A673 (cell line): ENCODE measurements at regions not wholly inside any gene's neighbourhood (a gene's known extent, or its start where the extent isn't known, plus 50 kb on each side); places are given as distances from the start of the nearest gene placed in this dataset.

ENCODE experiments used
- BruUV-seq: library from RNA; stranded (reverse); fragments of 400-500 nt; replicated peaks from 2 replicates; lab custom pipeline; 2021; lab: Mats Ljungman, UMichigan
- CTCF ChIA-PET: fragments of 300-600 bp; sonication (Branson Sonifier 250); formaldehyde crosslinking; loops from one replicate; lab custom pipeline; 2022; ENCODE audit warnings: antibody characterized with exemption; lab: Charles Lee
- POLR2A ChIA-PET: fragments of 300-600 bp; sonication (Branson Sonifier 250); formaldehyde crosslinking; loops from one replicate; lab custom pipeline; 2022; ENCODE audit warnings: antibody characterized with exemption; ENCODE audit not compliant: low non-redundant PET; lab: Charles Lee
- DNase-seq: peaks from one replicate; pipeline ENCODE4 v3.0.0-alpha.2; 2015; ENCODE audit warnings: low spot score
- H3K27ac ChIP-seq: fragments of 200-600 bp; sonication (generic); 2 replicates; pipeline ENCODE4 v1.5.1; 2016; ENCODE audit warnings: mixed run types, low read depth, mild to moderate bottlenecking, mixed read lengths, antibody characterized with exemption, low read length; ENCODE audit not compliant: poor library complexity, severe bottlenecking
- H3K27me3 ChIP-seq: fragments of 200-600 bp; sonication (generic); replicated peaks from 2 replicates; pipeline ENCODE4 v1.6.1; 2017; ENCODE audit warnings: mixed run types, low read depth, mild to moderate bottlenecking, mixed read lengths, antibody characterized with exemption, low read length; ENCODE audit not compliant: insufficient read depth, poor library complexity
- H3K36me3 ChIP-seq: fragments of 200-600 bp; sonication (generic); 2 replicates; pipeline ENCODE4 v1.6.1; 2016; ENCODE audit warnings: mixed run types, mild to moderate bottlenecking, mixed read lengths, antibody characterized with exemption, low read length; ENCODE audit not compliant: insufficient read depth, poor library complexity, severe bottlenecking
- H3K4me1 ChIP-seq: fragments of 200-600 bp; sonication (generic); 2 replicates; pipeline ENCODE4 v1.6.1; 2017; ENCODE audit warnings: mixed run types, mild to moderate bottlenecking, mixed read lengths, antibody characterized with exemption, low read length; ENCODE audit not compliant: insufficient read depth, poor library complexity, severe bottlenecking
- H3K4me3 ChIP-seq: fragments of 200-600 bp; sonication (generic); 2 replicates; pipeline ENCODE4 v1.5.1; 2016; ENCODE audit warnings: low read depth, mixed run types, mild to moderate bottlenecking, mixed read lengths, low read length; ENCODE audit not compliant: poor library complexity, severe bottlenecking
- H3K9me3 ChIP-seq: fragments of 200-600 bp; sonication (generic); 2 replicates; pipeline ENCODE4 v1.6.1; 2016; ENCODE audit warnings: mixed run types, low read depth, mild to moderate bottlenecking, mixed read lengths, antibody characterized with exemption, low read length; ENCODE audit not compliant: poor library complexity, severe bottlenecking
- EZH2 ChIP-seq: fragments of 200-600 bp; sonication (generic); IDR thresholded peaks from 2 replicates; pipeline ENCODE4 v1.6.1; 2017; ENCODE audit warnings: borderline replicate concordance, low read depth, mild to moderate bottlenecking, mixed read lengths, antibody characterized with exemption, low read length; ENCODE audit not compliant: poor library complexity, severe bottlenecking
- intact Hi-C: fragments of 100-400 bp; cut with micrococcal nuclease; formaldehyde crosslinking; loops from one replicate; pipeline ENCODE4 v1.10.0; 2022; ENCODE audit not compliant: unreplicated experiment
- TF ChIP-seq, protein P1 (sequence below): fragments of 300-800, 200-600 bp; sonication (generic); conservative IDR thresholded peaks from 2 replicates; pipeline ENCODE4 v1.5.1; 2017; ENCODE audit warnings: low read depth, mild to moderate bottlenecking, antibody characterized with exemption, low read length, moderate library complexity, mixed read lengths

DNA sequence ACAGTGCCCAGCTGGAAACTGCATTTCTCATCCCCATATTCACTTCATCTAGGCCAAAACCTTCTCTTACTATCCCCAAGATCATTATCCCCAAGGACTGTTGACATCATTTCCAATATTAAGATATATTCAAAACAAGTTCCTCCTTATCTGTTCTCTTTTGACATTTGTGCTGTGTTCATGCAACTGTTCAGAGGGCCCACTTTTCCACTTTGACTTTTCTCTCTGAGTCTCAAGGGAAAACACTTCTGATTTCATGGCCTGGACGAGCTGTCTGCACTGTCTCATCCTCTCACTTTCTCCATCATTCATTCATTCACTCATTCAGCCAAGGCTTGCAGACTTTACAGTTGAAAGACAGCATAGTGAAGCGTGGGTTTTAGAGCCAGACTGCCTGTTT, 173.7 kb upstream of the DAPK1 start:
- peaks cover 16% of the 10 kb centered on the region for H3K4me1 ChIP-seq
- no peaks in the 10 kb centered on the region for H3K9me3 ChIP-seq
- TF ChIP-seq, protein P1, sequence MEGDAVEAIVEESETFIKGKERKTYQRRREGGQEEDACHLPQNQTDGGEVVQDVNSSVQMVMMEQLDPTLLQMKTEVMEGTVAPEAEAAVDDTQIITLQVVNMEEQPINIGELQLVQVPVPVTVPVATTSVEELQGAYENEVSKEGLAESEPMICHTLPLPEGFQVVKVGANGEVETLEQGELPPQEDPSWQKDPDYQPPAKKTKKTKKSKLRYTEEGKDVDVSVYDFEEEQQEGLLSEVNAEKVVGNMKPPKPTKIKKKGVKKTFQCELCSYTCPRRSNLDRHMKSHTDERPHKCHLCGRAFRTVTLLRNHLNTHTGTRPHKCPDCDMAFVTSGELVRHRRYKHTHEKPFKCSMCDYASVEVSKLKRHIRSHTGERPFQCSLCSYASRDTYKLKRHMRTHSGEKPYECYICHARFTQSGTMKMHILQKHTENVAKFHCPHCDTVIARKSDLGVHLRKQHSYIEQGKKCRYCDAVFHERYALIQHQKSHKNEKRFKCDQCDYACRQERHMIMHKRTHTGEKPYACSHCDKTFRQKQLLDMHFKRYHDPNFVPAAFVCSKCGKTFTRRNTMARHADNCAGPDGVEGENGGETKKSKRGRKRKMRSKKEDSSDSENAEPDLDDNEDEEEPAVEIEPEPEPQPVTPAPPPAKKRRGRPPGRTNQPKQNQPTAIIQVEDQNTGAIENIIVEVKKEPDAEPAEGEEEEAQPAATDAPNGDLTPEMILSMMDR = no peak
- TF ChIP-seq EZH2 = no peak
- no peaks in the 10 kb centered on the region for H3K27me3 ChIP-seq
- H3K4me3 ChIP-seq = no peak overlapping the region
- H3K27ac ChIP-seq = no peak overlapping the region
- ChIA-PET CTCF (interaction anchor here (0.6 to 2.1 kb wide), 2 partner anchors 651 to 890 kb away, joined by 4 to 8 read pairs; partner anchors contain the start of gene CDK20), POLR2A (no interaction called here)
- DNase-seq = no peak
- H3K36me3 ChIP-seq = no peaks in the 10 kb centered on the region
- intact Hi-C loops = loop anchor here (1.0 to 10.0 kb wide), 4 partner anchors 219 to 910 kb away; partner anchors contain the start of gene GAS1
- no TSS peak for BruUV-seq

DNA sequence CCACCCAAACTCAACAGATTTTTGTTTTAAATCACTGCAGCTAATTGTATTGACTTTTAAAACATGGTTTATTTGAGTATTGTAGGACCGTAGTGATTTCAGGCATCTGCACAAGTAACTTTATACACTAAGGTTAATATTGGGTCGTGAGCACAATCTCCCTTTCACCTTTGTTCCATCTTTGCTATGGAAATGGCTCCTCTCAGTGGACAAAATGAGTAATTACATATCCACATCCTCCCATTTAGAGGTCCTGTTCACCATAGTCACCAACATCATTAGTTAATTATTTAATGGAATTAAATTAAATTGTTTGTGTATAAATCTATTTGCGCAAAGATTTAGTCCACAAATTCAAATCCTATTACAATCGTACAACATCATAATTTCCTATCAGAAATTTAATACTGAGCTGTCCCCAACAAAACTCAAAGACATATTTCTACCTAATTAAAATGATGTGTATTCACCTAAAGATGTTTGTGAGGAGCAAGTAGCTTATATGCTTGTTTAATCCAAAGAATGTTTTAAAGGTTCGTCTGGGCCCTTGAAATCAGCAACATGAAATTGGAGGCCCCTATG, 173.0 kb upstream of the DAPK1 start:
- DNase-seq = peak; percentile 85

DNA sequence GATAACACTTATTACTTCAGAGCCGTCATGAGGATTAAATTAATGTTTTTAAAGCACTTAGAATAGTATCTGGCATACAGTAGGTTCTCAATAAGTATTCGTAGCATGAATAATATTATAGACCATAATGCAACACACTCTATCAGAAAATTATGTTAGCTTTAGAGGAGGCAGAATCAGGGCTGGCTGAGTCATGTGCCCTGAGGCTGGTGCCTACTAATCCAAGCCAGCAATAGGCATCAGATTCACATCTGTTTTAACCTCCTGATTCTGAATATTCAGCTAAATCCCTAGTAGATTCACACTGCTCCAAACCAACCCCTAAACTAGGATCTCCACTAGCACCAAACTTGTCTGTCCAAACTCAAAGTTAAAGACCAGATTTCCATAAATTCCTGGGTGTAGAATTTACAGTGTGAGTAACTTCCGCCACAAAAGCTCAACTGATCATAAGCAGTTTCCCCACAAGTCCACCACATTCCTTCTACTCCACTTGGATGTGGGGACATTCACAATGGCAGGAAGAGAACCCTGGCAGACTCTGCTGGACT, 170.0 kb upstream of the DAPK1 start:
- Histone ChIP-seq H3K4me1 (peaks cover 16% of the 10 kb centered on the region), H3K27ac (no peak overlapping the region), H3K36me3 (no peaks in the 10 kb centered on the region), H3K9me3 (peaks cover 16% of the 10 kb centered on the region), H3K4me3 (no peak overlapping the region), H3K27me3 (no peaks in the 10 kb centered on the region)
- no TSS peak for BruUV-seq
- intact Hi-C loops = loop anchor here (5.0 to 10.0 kb wide), 2 partner anchors 223 to 700 kb away; no protein-coding TSS in a partner anchor
- DNase-seq = peak; percentile 45
- CTCF ChIA-PET = no interaction called here
- POLR2A ChIA-PET = interaction anchor here (1.0 kb wide), 1 partner anchor 659 kb away, joined by 3 read pairs; no protein-coding TSS in a partner anchor
- TF ChIP-seq, protein P1 = no peak
- TF ChIP-seq EZH2 = no peak

More for the DNA sequence above, 173.0 kb upstream of the DAPK1 start:
- intact Hi-C loops = loop anchor here (1.0 to 10.0 kb wide), 5 partner anchors 220 to 910 kb away; partner anchors contain the start of gene GAS1
- Histone ChIP-seq H3K4me3 (no peak overlapping the region), H3K9me3 (no peaks in the 10 kb centered on the region), H3K36me3 (no peaks in the 10 kb centered on the region), H3K27me3 (no peaks in the 10 kb centered on the region), H3K27ac (no peak overlapping the region), H3K4me1 (peaks cover 16% of the 10 kb centered on the region)
- ChIA-PET POLR2A (no interaction called here), CTCF (interaction anchor here (0.6 to 1.2 kb wide), 3 partner anchors 650 to 837 kb away, joined by 4 read pairs; partner anchors contain the start of gene CDK20)
- no TSS peak for BruUV-seq
- no peak for TF ChIP-seq EZH2
- TF ChIP-seq, protein P1 = peak; percentile 81
